Caco-2 (cell line): ENCODE measurements at regions not wholly inside any gene's neighbourhood (a gene's known extent, or its start where the extent isn't known, plus 50 kb on each side); places are given as distances from the start of the nearest gene placed in this dataset.
"Not testable (repeated sequence)": the region's sequence is repeated elsewhere in the genome, so short reads cannot be mapped to it uniquely, and the experiment has no call there.

Source experiments
- BruUV-seq: library from RNA; stranded (reverse); fragments of 400-500 nt; replicated peaks from 2 replicates; lab custom pipeline; 2021; lab: Mats Ljungman, UMichigan
- CTCF ChIA-PET: fragments of 300-600 bp; sonication (Branson Sonifier 250); formaldehyde crosslinking; loops from one replicate; lab custom pipeline; 2022; ENCODE audit warnings: antibody characterized with exemption; lab: Charles Lee
- POLR2A ChIA-PET: fragments of 300-600 bp; sonication (Branson Sonifier 250); formaldehyde crosslinking; loops from one replicate; lab custom pipeline; 2022; ENCODE audit warnings: antibody characterized with exemption; lab: Charles Lee
- DNase-seq, 2 experiments: peaks; one replicate each; pipeline versions ENCODE4 v3.0.0 to v3.0.0-alpha.2; 2020 to 2022
- H3K27me3 ChIP-seq: replicated peaks from 2 replicates; pipeline ENCODE4 v1.6.0; 2011; ENCODE audit warnings: low read length; ENCODE audit not compliant: control insufficient read depth, insufficient read depth
- H3K36me3 ChIP-seq: 2 replicates; pipeline ENCODE4 v1.5.1; 2011; ENCODE audit warnings: low read length; ENCODE audit not compliant: control insufficient read depth, insufficient read depth
- H3K4me1 ChIP-seq: fragments of 250-450 bp; sonication (Bioruptor Pico); 2 replicates; pipeline ENCODE4 v1.5.1; 2020; ENCODE audit warnings: mild to moderate bottlenecking
- H3K4me3 ChIP-seq: 2 replicates; pipeline ENCODE4 v1.5.1; 2011; ENCODE audit warnings: low read depth, mild to moderate bottlenecking, control low read depth, low read length
- H3K9me3 ChIP-seq: fragments of 250-450 bp; sonication (Bioruptor Pico); 2 replicates; pipeline ENCODE4 v1.5.1; 2020; ENCODE audit warnings: mild to moderate bottlenecking, moderate library complexity
- H3K27ac Mint-ChIP-seq: one replicate; pipeline ENCODE4 v1.8.0; 2022; ENCODE audit warnings: mixed read lengths; ENCODE audit not compliant: unreplicated experiment
- H3K27me3 Mint-ChIP-seq: one replicate; pipeline ENCODE4 v1.8.0; 2022; ENCODE audit warnings: mixed read lengths; ENCODE audit not compliant: insufficient read depth, unreplicated experiment
- H3K36me3 Mint-ChIP-seq: one replicate; pipeline ENCODE4 v1.8.0; 2022; ENCODE audit warnings: mild to moderate bottlenecking, mixed read lengths; ENCODE audit not compliant: insufficient read depth, unreplicated experiment
- H3K4me1 Mint-ChIP-seq: one replicate; pipeline ENCODE4 v1.8.0; 2022; ENCODE audit warnings: low read depth, mixed read lengths; ENCODE audit not compliant: unreplicated experiment
- H3K4me3 Mint-ChIP-seq: one replicate; pipeline ENCODE4 v1.8.0; 2022; ENCODE audit warnings: mild to moderate bottlenecking, moderate library complexity, mixed read lengths; ENCODE audit not compliant: unreplicated experiment
- H3K9me3 Mint-ChIP-seq: one replicate; pipeline ENCODE4 v1.8.0; 2022; ENCODE audit warnings: mixed read lengths; ENCODE audit not compliant: unreplicated experiment
- intact Hi-C: fragments of 100-400 bp; cut with micrococcal nuclease; formaldehyde crosslinking; loops from one replicate; pipeline ENCODE4 v1.10.0; 2022; ENCODE audit not compliant: unreplicated experiment
- TF ChIP-seq, protein P1 (sequence below), 2 experiments: fragments of 200-600 bp in 1 of 2; IDR thresholded peaks; 1 replicate in 1 of 2; 2 replicates in 1 of 2; pipeline versions ENCODE4 v1.5.1 to v1.8.0; 2011 to 2022; ENCODE audit warnings: antibody characterized with exemption in 1 of 2, control low read depth in 1 of 2, inconsistent platforms in 1 of 2, low read depth in 1 of 2, low read length in 1 of 2, mild to moderate bottlenecking in 1 of 2, moderate library complexity in 1 of 2; ENCODE audit not compliant: insufficient read depth in 1 of 2, severe bottlenecking in 1 of 2, unreplicated experiment in 1 of 2

GRCh38 chr2:207372483-207372882, 157.3 kb upstream of the CREB1 start:
- H3K4me3 Mint-ChIP-seq: no peak overlapping the region
- H3K27me3 Mint-ChIP-seq: peaks cover 9% of the 10 kb centered on the region
- ChIA-PET CTCF (no interaction called here), POLR2A (no interaction called here)
- H3K4me1 Mint-ChIP-seq: no peaks in the 10 kb centered on the region
- TF ChIP-seq, protein P1, sequence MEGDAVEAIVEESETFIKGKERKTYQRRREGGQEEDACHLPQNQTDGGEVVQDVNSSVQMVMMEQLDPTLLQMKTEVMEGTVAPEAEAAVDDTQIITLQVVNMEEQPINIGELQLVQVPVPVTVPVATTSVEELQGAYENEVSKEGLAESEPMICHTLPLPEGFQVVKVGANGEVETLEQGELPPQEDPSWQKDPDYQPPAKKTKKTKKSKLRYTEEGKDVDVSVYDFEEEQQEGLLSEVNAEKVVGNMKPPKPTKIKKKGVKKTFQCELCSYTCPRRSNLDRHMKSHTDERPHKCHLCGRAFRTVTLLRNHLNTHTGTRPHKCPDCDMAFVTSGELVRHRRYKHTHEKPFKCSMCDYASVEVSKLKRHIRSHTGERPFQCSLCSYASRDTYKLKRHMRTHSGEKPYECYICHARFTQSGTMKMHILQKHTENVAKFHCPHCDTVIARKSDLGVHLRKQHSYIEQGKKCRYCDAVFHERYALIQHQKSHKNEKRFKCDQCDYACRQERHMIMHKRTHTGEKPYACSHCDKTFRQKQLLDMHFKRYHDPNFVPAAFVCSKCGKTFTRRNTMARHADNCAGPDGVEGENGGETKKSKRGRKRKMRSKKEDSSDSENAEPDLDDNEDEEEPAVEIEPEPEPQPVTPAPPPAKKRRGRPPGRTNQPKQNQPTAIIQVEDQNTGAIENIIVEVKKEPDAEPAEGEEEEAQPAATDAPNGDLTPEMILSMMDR (IDR thresholded peaks at IDR 0.05; ENCODE audit: insufficient read depth in 1 of 2, low read depth in 1 of 2, low read length in 1 of 2, severe bottlenecking in 1 of 2, unreplicated experiment in 1 of 2): no peak
- no peak overlapping the region for H3K4me3 ChIP-seq
- DNase-seq: no peak
- H3K36me3 Mint-ChIP-seq: no peaks in the 10 kb centered on the region
- H3K9me3 ChIP-seq: no peaks in the 10 kb centered on the region
- peaks cover 9% of the 10 kb centered on the region; the same call in 1 of the 2 replicates for H3K4me1 ChIP-seq
- no TSS peak for BruUV-seq
- no peak overlapping the region for H3K27ac Mint-ChIP-seq
- H3K27me3 ChIP-seq: no peaks in the 10 kb centered on the region
- peaks cover 5% of the 10 kb centered on the region for H3K9me3 Mint-ChIP-seq
- intact Hi-C loops: no loop called here
- H3K36me3 ChIP-seq: no peaks in the 10 kb centered on the region

- no TSS peak for BruUV-seq
- CTCF ChIA-PET: interaction anchor here (0.7 kb wide), 1 partner anchor 10 kb away, joined by 3 read pairs; no protein-coding TSS in a partner anchor
- TF ChIP-seq, protein P1 (IDR thresholded peaks at IDR 0.05; ENCODE audit: insufficient read depth in 1 of 2, low read depth in 1 of 2, low read length in 1 of 2, severe bottlenecking in 1 of 2, unreplicated experiment in 1 of 2): no peak
Measured at GRCh38 chr2:207375207-207375875, 154.4 kb upstream of the CREB1 start.

GRCh38 chr2:207378620-207379019, 151.1 kb upstream of the CREB1 start:
- POLR2A ChIA-PET, H3K27me3 Mint-ChIP-seq, H3K27ac Mint-ChIP-seq, H3K4me3 Mint-ChIP-seq, H3K4me1 ChIP-seq, H3K4me1 Mint-ChIP-seq, intact Hi-C loops, H3K36me3 ChIP-seq, CTCF ChIA-PET, BruUV-seq, DNase-seq, H3K27me3 ChIP-seq, H3K4me3 ChIP-seq, H3K36me3 Mint-ChIP-seq: not testable (repeated sequence)
- peaks cover 38% of the 10 kb centered on the region for H3K9me3 Mint-ChIP-seq
- peaks cover 18% of the 10 kb centered on the region for H3K9me3 ChIP-seq

More at GRCh38 chr2:207375207-207375875, 154.4 kb upstream of the CREB1 start:
- no peak overlapping the region for H3K4me3 ChIP-seq
- Mint-ChIP-seq H3K4me1 (no peaks in the 10 kb centered on the region), H3K27me3 (peaks cover 9% of the 10 kb centered on the region), H3K27ac (no peak overlapping the region), H3K9me3 (peaks cover 33% of the 10 kb centered on the region), H3K4me3 (no peak overlapping the region), H3K36me3 (no peaks in the 10 kb centered on the region)
- intact Hi-C loops: no loop called here
- no peaks in the 10 kb centered on the region for H3K36me3 ChIP-seq
- POLR2A ChIA-PET: no interaction called here
- peak; percentile 17 to 51 for DNase-seq
- no peaks in the 10 kb centered on the region for H3K27me3 ChIP-seq
- no peaks in the 10 kb centered on the region for H3K9me3 ChIP-seq
- peaks cover 9% of the 10 kb centered on the region; the same call in 1 of the 2 replicates for H3K4me1 ChIP-seq
